Choroid plexus epithelial cell (primary cell): ENCODE measurements at regions not wholly inside any gene's neighbourhood (a gene's known extent, or its start where the extent isn't known, plus 50 kb on each side); places are given as distances from the start of the nearest gene placed in this dataset.

ENCODE experiments used
- DNase-seq: peaks from one replicate; pipeline ENCODE4 v3.0.0-alpha.2; 2010; ENCODE audit warnings: low read depth
- H3K4me3 ChIP-seq: 2 replicates; pipeline ENCODE4 v1.5.1; 2011; ENCODE audit warnings: low read depth, mild to moderate bottlenecking, control low read depth, low read length, moderate library complexity
- TF ChIP-seq, protein P1 (sequence below): conservative IDR thresholded peaks from 2 replicates; pipeline ENCODE4 v1.5.1; 2011; ENCODE audit warnings: low read depth, mild to moderate bottlenecking, control low read depth, inconsistent platforms, low read length, moderate library complexity

GRCh38 chr10:98321186-98321780 is 53.3 kb upstream of the LOXL4 start:
- no peak for DNase-seq
- no peak overlapping the region for H3K4me3 ChIP-seq
- TF ChIP-seq, protein P1, sequence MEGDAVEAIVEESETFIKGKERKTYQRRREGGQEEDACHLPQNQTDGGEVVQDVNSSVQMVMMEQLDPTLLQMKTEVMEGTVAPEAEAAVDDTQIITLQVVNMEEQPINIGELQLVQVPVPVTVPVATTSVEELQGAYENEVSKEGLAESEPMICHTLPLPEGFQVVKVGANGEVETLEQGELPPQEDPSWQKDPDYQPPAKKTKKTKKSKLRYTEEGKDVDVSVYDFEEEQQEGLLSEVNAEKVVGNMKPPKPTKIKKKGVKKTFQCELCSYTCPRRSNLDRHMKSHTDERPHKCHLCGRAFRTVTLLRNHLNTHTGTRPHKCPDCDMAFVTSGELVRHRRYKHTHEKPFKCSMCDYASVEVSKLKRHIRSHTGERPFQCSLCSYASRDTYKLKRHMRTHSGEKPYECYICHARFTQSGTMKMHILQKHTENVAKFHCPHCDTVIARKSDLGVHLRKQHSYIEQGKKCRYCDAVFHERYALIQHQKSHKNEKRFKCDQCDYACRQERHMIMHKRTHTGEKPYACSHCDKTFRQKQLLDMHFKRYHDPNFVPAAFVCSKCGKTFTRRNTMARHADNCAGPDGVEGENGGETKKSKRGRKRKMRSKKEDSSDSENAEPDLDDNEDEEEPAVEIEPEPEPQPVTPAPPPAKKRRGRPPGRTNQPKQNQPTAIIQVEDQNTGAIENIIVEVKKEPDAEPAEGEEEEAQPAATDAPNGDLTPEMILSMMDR = no peak

DNA sequence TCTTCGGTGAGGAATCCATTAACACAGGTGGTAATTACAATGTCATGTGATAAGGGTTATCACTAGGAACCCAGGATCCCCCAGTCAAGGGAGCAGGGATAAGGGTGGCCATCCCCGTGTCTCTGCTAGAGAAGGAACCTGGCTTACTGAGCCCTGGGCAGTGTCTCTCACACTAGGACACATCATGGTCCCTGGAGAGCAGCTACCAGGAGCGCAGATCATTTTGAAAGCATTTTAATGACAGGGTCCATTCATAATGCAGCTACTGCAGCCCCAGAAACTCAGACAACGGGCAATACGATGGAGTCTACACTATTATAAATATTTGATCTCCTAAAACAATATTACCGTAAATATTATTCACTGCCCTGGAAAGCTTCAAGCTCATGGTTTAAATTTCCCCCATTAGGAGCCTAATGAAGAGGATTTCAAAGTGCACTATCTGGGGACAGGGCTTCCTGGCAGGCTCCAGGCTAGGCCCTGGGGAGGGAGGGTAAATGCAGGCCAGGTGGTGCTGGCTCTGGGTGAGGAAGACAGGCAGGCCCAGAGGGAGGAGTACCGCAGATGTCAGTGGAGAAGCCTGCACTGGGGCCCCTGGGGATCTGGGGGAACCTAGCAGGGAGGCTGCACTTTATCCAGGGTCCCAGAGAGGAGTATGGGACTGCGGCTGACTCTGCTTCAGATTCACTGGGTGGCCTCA is 52.6 kb upstream of the LOXL4 start:
- no peak overlapping the region for H3K4me3 ChIP-seq
- TF ChIP-seq, protein P1 = no peak
- DNase-seq = no peak

- H3K4me3 ChIP-seq = no peak overlapping the region
- DNase-seq = no peak
- TF ChIP-seq, protein P1 = no peak
These were observed 50.9 kb upstream of the LOXL4 start for GRCh38 chr10:98318861-98319260.
